WERI-Rb-1 (cell line): ENCODE measurements at regions not wholly inside any gene's neighbourhood (a gene's known extent, or its start where the extent isn't known, plus 50 kb on each side); places are given as distances from the start of the nearest gene placed in this dataset.

ENCODE experiments used
- DNase-seq: peaks from one replicate; pipeline ENCODE4 v3.0.0-alpha.2; 2020
- H3K27ac ChIP-seq: fragments of 250-450 bp; sonication (Bioruptor Pico); 2 replicates; pipeline ENCODE4 v1.5.1; 2020; ENCODE audit warnings: mild to moderate bottlenecking, moderate library complexity
- H3K27me3 ChIP-seq: fragments of 250-450 bp; sonication (Bioruptor Pico); 2 replicates; pipeline ENCODE4 v1.5.1; 2021; ENCODE audit warnings: mild to moderate bottlenecking, low read depth, moderate library complexity; ENCODE audit not compliant: insufficient read depth, severe bottlenecking
- H3K36me3 ChIP-seq: fragments of 250-450 bp; sonication (Bioruptor Pico); 2 replicates; pipeline ENCODE4 v1.5.1; 2020; ENCODE audit warnings: mild to moderate bottlenecking, moderate library complexity
- H3K4me3 ChIP-seq: 2 replicates; pipeline ENCODE4 v1.5.1; 2011; ENCODE audit warnings: low read depth, mild to moderate bottlenecking, control low read depth, low read length
- H3K9me3 ChIP-seq: fragments of 250-450 bp; sonication (Bioruptor Pico); 2 replicates; pipeline ENCODE4 v1.5.1; 2021; ENCODE audit warnings: mild to moderate bottlenecking, moderate library complexity; ENCODE audit not compliant: severe bottlenecking
- TF ChIP-seq, protein P1 (sequence below): IDR thresholded peaks from 2 replicates; pipeline ENCODE4 v1.5.1; 2011; ENCODE audit warnings: low read depth, mild to moderate bottlenecking, control low read depth, inconsistent platforms, low read length

DNA sequence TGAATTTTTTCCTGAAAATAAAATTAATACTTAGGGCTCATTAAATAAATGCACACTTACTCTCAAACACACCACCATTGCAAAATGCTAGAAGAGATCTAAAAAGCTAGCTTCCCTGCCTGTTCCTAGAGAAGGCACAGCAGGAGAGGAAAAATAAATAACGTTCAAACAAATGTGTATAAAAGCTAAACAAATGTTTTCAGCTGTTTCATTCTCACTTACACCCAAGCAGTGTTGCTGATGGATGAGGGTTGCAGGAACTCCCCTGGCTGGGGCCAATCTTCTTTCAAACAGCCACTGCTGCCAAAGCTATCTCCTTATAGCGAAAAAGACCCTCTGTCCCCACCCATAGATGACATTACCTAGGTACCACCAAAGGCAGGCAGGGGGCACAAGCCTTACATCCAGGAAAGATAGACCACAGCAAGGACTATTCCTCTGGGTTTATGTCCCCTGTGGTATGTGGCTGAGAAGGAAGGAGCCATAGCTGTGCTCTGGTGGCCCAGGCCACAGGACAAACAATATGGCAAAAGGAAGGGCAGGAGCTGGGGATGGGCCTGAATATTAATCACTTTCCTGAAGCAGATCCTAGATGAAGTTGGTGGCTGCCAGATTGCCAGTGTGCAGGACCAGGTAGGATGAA is 214.6 kb downstream of the TTC32 start:
- no peak overlapping the region for H3K4me3 ChIP-seq
- TF ChIP-seq, protein P1, sequence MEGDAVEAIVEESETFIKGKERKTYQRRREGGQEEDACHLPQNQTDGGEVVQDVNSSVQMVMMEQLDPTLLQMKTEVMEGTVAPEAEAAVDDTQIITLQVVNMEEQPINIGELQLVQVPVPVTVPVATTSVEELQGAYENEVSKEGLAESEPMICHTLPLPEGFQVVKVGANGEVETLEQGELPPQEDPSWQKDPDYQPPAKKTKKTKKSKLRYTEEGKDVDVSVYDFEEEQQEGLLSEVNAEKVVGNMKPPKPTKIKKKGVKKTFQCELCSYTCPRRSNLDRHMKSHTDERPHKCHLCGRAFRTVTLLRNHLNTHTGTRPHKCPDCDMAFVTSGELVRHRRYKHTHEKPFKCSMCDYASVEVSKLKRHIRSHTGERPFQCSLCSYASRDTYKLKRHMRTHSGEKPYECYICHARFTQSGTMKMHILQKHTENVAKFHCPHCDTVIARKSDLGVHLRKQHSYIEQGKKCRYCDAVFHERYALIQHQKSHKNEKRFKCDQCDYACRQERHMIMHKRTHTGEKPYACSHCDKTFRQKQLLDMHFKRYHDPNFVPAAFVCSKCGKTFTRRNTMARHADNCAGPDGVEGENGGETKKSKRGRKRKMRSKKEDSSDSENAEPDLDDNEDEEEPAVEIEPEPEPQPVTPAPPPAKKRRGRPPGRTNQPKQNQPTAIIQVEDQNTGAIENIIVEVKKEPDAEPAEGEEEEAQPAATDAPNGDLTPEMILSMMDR, result no peak
- H3K27me3 ChIP-seq, result peaks cover 79% of the 10 kb centered on the region
- H3K36me3 ChIP-seq, result no peaks in the 10 kb centered on the region
- no peak overlapping the region for H3K27ac ChIP-seq
- H3K9me3 ChIP-seq, result no peaks in the 10 kb centered on the region
- no peak for DNase-seq

GRCh38 chr2:19686439-19686838 is 215.3 kb downstream of the TTC32 start:
- no peaks in the 10 kb centered on the region for H3K36me3 ChIP-seq
- peaks cover 74% of the 10 kb centered on the region for H3K27me3 ChIP-seq
- TF ChIP-seq, protein P1, result no peak
- DNase-seq, result no peak
- H3K9me3 ChIP-seq, result no peaks in the 10 kb centered on the region
- no peak overlapping the region for H3K27ac ChIP-seq
- H3K4me3 ChIP-seq, result no peak overlapping the region

DNA sequence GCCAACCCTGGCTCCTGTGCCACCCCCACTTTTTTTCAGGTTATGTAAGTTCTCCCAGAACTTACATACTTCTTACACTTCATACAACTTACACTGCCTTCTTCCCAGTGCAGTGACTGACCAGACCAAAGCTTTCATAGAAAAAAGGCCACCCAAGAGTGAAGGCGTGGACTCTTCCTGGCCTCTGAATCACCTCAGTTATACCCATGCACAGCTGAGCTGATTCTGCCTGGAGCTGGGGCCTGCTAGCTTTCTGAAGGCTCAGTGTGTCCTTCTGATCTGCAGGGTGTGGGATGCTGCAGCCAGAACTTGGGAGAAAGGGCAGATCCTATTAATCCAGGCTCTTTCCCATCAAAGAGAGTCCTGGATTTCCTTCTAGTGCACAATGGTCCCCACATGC is 216.1 kb downstream of the TTC32 start:
- Histone ChIP-seq H3K27ac (no peak overlapping the region), H3K9me3 (no peaks in the 10 kb centered on the region), H3K4me3 (no peak overlapping the region), H3K27me3 (peaks cover 76% of the 10 kb centered on the region), H3K36me3 (no peaks in the 10 kb centered on the region)
- DNase-seq, result no peak
- TF ChIP-seq, protein P1, result no peak

DNA sequence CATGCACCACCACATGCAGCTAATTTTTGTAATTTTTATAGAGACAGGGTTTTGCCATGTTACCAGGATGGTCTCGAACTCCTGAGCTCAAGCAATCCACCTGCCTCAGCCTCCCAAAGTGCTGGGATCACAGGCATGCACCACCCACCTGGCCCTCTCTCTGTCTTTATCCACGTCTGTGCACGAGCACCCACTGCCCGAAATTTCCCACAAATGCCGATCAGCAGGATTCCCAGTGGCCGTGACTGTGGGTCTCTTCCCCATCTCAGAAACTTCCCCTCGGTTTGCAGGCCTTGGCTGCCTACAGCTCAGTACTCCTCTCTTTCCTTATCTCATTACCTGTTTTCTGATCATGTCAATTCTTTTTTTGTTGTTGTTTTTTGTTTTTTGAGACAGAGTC is 217.3 kb downstream of the TTC32 start:
- DNase-seq, result no peak
- TF ChIP-seq, protein P1, result no peak
- H3K4me3 ChIP-seq, result no peak overlapping the region
- H3K36me3 ChIP-seq, result no peaks in the 10 kb centered on the region
- H3K27me3 ChIP-seq, result peaks cover 79% of the 10 kb centered on the region
- H3K9me3 ChIP-seq, result no peaks in the 10 kb centered on the region
- H3K27ac ChIP-seq, result no peak overlapping the region

DNA sequence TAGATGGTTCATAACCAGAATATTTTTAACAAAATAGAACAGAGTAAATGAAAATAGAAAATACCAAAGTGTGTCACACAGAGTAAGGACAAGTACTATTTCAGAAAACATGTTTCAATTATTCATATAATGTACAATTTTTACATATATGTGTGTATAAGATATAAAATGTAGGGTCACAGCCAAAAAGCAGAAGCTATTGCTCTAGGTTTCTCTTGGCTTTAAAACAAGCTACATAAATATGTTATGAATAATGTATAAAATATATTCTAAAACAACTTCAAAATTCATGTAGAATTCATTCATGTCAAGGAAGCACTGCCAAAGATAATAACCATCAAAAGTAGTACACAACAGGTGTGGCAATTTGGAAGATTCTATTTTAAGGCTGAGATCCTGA is 218.2 kb downstream of the TTC32 start:
- no peaks in the 10 kb centered on the region for H3K9me3 ChIP-seq
- TF ChIP-seq, protein P1, result no peak
- H3K4me3 ChIP-seq, result no peak overlapping the region
- H3K27me3 ChIP-seq, result peaks cover 78% of the 10 kb centered on the region
- H3K27ac ChIP-seq, result no peak overlapping the region
- no peaks in the 10 kb centered on the region for H3K36me3 ChIP-seq
- no peak for DNase-seq

GRCh38 chr2:19682493-19682892 is 219.3 kb downstream of the TTC32 start:
- TF ChIP-seq, protein P1, result no peak
- no peak for DNase-seq
- peaks cover 76% of the 10 kb centered on the region for H3K27me3 ChIP-seq
- no peaks in the 10 kb centered on the region for H3K36me3 ChIP-seq
- no peak overlapping the region for H3K4me3 ChIP-seq
- H3K9me3 ChIP-seq, result no peaks in the 10 kb centered on the region
- no peak overlapping the region for H3K27ac ChIP-seq
